Glutamatergic neuron (in vitro differentiated cells): ENCODE measurements at regions not wholly inside any gene's neighbourhood (a gene's known extent, or its start where the extent isn't known, plus 50 kb on each side); places are given as distances from the start of the nearest gene placed in this dataset.

Source experiments
- DNase-seq: peaks from one replicate; pipeline ENCODE4 v3.0.0; 2022
- H3K27ac Mint-ChIP-seq: one replicate; pipeline ENCODE4 v1.8.0; 2020; ENCODE audit warnings: mild to moderate bottlenecking, mixed read lengths, inconsistent platforms; ENCODE audit not compliant: unreplicated experiment
- H3K27me3 Mint-ChIP-seq: one replicate; pipeline ENCODE4 v1.8.0; 2020; ENCODE audit warnings: mild to moderate bottlenecking, moderate library complexity, mixed read lengths, inconsistent platforms; ENCODE audit not compliant: unreplicated experiment
- H3K36me3 Mint-ChIP-seq: one replicate; pipeline ENCODE4 v1.8.0; 2020; ENCODE audit warnings: mild to moderate bottlenecking, mixed read lengths, inconsistent platforms; ENCODE audit not compliant: unreplicated experiment
- H3K4me1 Mint-ChIP-seq: one replicate; pipeline ENCODE4 v1.8.0; 2020; ENCODE audit warnings: mild to moderate bottlenecking, low read depth, mixed read lengths, inconsistent platforms; ENCODE audit not compliant: unreplicated experiment
- H3K4me3 Mint-ChIP-seq: one replicate; pipeline ENCODE4 v1.8.0; 2020; ENCODE audit warnings: mild to moderate bottlenecking, mixed read lengths, inconsistent platforms; ENCODE audit not compliant: unreplicated experiment
- H3K9me3 Mint-ChIP-seq: one replicate; pipeline ENCODE4 v1.8.0; 2020; ENCODE audit warnings: mild to moderate bottlenecking, moderate library complexity, mixed read lengths, inconsistent platforms; ENCODE audit not compliant: unreplicated experiment
- CTCF ChIP-seq: fragments of 200-600 bp; sonication (generic); IDR thresholded peaks from one replicate; pipeline ENCODE4 v1.5.0; 2021; ENCODE audit not compliant: partially characterized antibody, unreplicated experiment

GRCh38 chr7:46791188-46791587, 790.7 kb downstream of the TNS3 start:
- Mint-ChIP-seq H3K27ac (no peak overlapping the region), H3K4me1 (peaks cover 10% of the 10 kb centered on the region), H3K9me3 (peaks cover 2% of the 10 kb centered on the region), H3K4me3 (no peak overlapping the region), H3K27me3 (no peaks in the 10 kb centered on the region), H3K36me3 (no peaks in the 10 kb centered on the region)
- TF ChIP-seq CTCF: no peak
- DNase-seq: no peak

DNA sequence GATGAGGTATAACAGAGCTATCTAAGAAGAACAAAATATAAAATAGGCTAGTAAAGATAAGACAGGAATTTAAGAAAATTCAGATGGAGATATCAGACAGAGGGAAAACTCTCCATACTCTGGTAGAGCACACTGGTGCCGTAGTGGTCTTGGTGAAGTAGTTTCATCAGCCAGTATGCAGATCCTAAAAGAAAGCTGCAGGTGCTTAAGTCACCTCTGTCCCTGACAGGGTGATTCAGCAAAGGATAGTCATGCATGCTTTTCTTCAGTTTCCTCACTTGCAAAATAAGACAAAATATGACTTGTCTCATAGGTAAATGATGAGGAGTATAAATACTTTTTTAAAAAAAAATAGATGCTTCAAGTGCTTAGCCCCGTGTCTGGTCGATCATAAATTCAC, 794.9 kb downstream of the TNS3 start:
- TF ChIP-seq CTCF: no peak
- DNase-seq: no peak
- Mint-ChIP-seq H3K27ac (no peak overlapping the region), H3K9me3 (peaks cover 3% of the 10 kb centered on the region), H3K36me3 (no peaks in the 10 kb centered on the region), H3K4me3 (no peak overlapping the region), H3K27me3 (no peaks in the 10 kb centered on the region), H3K4me1 (peaks cover 10% of the 10 kb centered on the region)

GRCh38 chr7:46786221-46786954, 795.5 kb downstream of the TNS3 start:
- Mint-ChIP-seq H3K36me3 (no peaks in the 10 kb centered on the region), H3K27me3 (no peaks in the 10 kb centered on the region), H3K4me3 (no peak overlapping the region), H3K9me3 (peaks cover 3% of the 10 kb centered on the region), H3K27ac (no peak overlapping the region), H3K4me1 (peaks cover 8% of the 10 kb centered on the region)
- TF ChIP-seq CTCF: peak; percentile 25
- DNase-seq: no peak

GRCh38 chr7:46784732-46785131, 797.2 kb downstream of the TNS3 start:
- Mint-ChIP-seq H3K4me1 (no peaks in the 10 kb centered on the region), H3K4me3 (no peak overlapping the region), H3K36me3 (no peaks in the 10 kb centered on the region), H3K27ac (no peak overlapping the region), H3K9me3 (peaks cover 3% of the 10 kb centered on the region), H3K27me3 (no peaks in the 10 kb centered on the region)
- no peak for TF ChIP-seq CTCF
- no peak for DNase-seq

- TF ChIP-seq CTCF: no peak
- H3K9me3 Mint-ChIP-seq: peaks cover 2% of the 10 kb centered on the region
- no peak overlapping the region for H3K4me3 Mint-ChIP-seq
- H3K27ac Mint-ChIP-seq: no peak overlapping the region
- no peaks in the 10 kb centered on the region for H3K4me1 Mint-ChIP-seq
- no peaks in the 10 kb centered on the region for H3K27me3 Mint-ChIP-seq
- no peaks in the 10 kb centered on the region for H3K36me3 Mint-ChIP-seq
- DNase-seq: no peak
These were observed 799.9 kb downstream of the TNS3 start for GRCh38 chr7:46781901-46782439.
